Fibroblast of pulmonary artery (primary cell): ENCODE measurements at regions not wholly inside any gene's neighbourhood (a gene's known extent, or its start where the extent isn't known, plus 50 kb on each side); places are given as distances from the start of the nearest gene placed in this dataset.

Experiments used
- DNase-seq: peaks from one replicate; pipeline ENCODE4 v3.0.0-alpha.2; 2010; ENCODE audit warnings: low read depth
- H3K4me3 ChIP-seq: replicated peaks from 2 replicates; pipeline ENCODE4 v1.5.1; 2011; ENCODE audit warnings: low read depth, mild to moderate bottlenecking, control low read depth, low read length, moderate library complexity
- TF ChIP-seq, protein P1 (sequence below): IDR thresholded peaks from 2 replicates; pipeline ENCODE4 v1.5.1; 2011; ENCODE audit warnings: mild to moderate bottlenecking, control low read depth, low read length, inconsistent platforms; ENCODE audit errors: missing control alignments

DNA sequence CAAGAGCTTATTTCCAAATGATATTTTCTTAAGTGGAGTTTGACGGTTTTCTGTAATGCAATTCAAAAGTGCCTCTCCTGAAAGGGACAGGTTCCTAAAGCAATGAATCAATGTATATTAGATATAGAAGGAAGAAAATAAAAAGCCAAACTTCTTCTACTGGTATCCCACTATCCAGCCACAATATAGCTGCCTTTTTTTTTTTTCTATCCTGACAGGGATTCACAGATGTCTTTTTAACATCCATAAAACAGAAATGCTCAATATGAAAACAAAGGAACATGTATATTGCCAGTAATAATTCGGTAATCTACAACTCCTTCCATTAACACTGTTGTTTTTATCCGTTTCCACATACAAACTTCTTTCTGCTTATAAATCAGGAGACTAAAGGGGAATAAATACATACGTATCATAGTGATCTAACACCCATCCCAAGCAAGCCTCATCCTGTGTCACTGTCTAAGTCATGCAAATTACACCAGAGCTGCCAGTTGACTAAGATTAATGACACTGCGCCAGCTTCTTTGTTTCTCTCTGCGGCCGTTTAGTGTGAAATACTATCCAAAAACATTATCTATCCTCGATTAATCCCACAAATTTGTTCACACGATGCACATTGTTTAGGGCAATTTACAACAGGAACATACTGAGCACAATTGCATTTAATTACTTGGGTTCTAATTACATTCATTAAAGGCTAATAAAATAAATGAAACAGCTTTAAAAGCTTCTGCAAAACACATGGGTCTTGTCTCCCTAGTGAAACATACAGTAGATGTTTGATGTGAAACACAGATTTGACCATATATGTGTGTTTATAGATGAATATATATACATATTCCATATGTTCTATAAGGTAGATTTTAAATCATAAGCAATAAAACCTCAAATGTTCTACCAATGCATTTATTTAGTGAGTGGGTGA, 51.9 kb upstream of the CDIN1 start:
- H3K4me3 ChIP-seq: no peak overlapping the region
- TF ChIP-seq, protein P1, sequence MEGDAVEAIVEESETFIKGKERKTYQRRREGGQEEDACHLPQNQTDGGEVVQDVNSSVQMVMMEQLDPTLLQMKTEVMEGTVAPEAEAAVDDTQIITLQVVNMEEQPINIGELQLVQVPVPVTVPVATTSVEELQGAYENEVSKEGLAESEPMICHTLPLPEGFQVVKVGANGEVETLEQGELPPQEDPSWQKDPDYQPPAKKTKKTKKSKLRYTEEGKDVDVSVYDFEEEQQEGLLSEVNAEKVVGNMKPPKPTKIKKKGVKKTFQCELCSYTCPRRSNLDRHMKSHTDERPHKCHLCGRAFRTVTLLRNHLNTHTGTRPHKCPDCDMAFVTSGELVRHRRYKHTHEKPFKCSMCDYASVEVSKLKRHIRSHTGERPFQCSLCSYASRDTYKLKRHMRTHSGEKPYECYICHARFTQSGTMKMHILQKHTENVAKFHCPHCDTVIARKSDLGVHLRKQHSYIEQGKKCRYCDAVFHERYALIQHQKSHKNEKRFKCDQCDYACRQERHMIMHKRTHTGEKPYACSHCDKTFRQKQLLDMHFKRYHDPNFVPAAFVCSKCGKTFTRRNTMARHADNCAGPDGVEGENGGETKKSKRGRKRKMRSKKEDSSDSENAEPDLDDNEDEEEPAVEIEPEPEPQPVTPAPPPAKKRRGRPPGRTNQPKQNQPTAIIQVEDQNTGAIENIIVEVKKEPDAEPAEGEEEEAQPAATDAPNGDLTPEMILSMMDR: no peak
- DNase-seq: no peak

DNA sequence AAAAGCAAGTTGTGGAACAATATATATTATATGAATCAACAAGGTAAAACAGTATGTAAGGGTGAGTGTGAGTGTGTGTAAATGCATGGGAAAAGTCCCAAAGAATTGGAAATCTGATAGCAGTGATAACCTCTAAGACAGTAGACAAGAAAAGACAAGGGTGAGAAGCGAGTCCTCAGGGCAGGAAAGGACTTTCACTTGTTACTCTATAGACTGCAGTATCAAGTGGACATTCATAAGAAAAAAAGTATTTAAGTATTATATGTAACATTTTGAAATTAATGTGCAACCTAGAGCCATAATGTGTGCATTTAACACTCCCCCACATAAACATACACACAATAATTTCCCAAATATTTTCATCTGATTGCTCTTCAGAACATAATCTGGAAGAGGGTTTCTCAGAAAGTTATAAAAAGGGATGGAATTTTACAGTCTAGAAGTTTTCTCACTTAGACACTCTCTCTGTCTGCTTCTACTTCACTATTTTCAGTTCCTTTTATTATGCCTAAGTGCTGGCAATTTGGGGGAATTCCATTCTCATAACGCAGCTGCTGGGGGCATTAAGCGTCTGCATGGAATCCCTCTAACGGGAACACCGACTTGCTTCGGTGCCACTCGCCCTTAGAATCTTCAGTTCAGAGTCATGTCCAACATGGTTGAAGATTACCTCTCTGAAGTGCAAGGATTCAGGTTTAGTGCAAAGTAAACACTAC, 50.0 kb upstream of the CDIN1 start:
- no peak overlapping the region for H3K4me3 ChIP-seq
- TF ChIP-seq, protein P1: no peak
- DNase-seq: no peak
